ENCODE measurements at regions not wholly inside any gene's neighbourhood (a gene's known extent, or its start where the extent isn't known, plus 50 kb on each side); places are given as distances from the start of the nearest gene placed in this dataset.
"Not testable (repeated sequence)": the region's sequence is repeated elsewhere in the genome, so short reads cannot be mapped to it uniquely, and the experiment has no call there.

DNA sequence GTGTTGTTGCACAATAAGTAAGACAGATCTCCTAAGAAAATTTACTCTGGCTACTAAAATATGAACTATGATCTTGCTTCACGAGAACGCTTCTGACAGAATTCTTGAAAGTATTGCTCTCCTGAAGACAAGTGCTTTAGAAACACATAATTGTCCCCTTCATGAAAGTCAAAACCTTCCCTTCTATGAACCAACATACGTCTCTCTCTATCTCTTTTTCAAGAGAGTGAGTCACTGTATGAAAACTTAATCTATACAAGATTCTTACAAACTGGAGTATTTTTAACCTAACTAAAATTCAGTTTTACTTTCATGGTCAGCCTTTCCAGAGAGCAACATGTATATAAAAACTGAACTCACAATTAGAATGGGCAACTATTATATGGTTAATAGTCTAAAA, 688.0 kb upstream of the CTNND2 start:
- no peak for TF ChIP-seq GLIS3 (CRISPR knock-in tag; IDR thresholded peaks at IDR 0.05)
- no peak for TF ChIP-seq ZC3H10 (CRISPR knock-in tag; IDR thresholded peaks at IDR 0.05)
- TF ChIP-seq SNAI2 (CRISPR knock-in tag; IDR thresholded peaks at IDR 0.05): no peak
- TF ChIP-seq, protein P1, sequence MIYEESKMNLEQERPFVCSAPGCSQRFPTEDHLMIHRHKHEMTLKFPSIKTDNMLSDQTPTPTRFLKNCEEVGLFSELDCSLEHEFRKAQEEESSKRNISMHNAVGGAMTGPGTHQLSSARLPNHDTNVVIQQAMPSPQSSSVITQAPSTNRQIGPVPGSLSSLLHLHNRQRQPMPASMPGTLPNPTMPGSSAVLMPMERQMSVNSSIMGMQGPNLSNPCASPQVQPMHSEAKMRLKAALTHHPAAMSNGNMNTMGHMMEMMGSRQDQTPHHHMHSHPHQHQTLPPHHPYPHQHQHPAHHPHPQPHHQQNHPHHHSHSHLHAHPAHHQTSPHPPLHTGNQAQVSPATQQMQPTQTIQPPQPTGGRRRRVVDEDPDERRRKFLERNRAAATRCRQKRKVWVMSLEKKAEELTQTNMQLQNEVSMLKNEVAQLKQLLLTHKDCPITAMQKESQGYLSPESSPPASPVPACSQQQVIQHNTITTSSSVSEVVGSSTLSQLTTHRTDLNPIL (CRISPR knock-in tag; IDR thresholded peaks at IDR 0.05; ENCODE audit: low read depth): no peak
- TF ChIP-seq, protein P2, sequence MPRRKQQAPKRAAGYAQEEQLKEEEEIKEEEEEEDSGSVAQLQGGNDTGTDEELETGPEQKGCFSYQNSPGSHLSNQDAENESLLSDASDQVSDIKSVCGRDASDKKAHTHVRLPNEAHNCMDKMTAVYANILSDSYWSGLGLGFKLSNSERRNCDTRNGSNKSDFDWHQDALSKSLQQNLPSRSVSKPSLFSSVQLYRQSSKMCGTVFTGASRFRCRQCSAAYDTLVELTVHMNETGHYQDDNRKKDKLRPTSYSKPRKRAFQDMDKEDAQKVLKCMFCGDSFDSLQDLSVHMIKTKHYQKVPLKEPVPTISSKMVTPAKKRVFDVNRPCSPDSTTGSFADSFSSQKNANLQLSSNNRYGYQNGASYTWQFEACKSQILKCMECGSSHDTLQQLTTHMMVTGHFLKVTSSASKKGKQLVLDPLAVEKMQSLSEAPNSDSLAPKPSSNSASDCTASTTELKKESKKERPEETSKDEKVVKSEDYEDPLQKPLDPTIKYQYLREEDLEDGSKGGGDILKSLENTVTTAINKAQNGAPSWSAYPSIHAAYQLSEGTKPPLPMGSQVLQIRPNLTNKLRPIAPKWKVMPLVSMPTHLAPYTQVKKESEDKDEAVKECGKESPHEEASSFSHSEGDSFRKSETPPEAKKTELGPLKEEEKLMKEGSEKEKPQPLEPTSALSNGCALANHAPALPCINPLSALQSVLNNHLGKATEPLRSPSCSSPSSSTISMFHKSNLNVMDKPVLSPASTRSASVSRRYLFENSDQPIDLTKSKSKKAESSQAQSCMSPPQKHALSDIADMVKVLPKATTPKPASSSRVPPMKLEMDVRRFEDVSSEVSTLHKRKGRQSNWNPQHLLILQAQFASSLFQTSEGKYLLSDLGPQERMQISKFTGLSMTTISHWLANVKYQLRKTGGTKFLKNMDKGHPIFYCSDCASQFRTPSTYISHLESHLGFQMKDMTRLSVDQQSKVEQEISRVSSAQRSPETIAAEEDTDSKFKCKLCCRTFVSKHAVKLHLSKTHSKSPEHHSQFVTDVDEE (CRISPR knock-in tag; IDR thresholded peaks at IDR 0.05): no peak
- TF ChIP-seq ZNF565 (CRISPR knock-in tag; conservative IDR thresholded peaks at IDR 0.05; ENCODE audit: low read depth): no peak
- no peak for TF ChIP-seq ZNF70 (CRISPR knock-in tag; IDR thresholded peaks at IDR 0.05)
- TF ChIP-seq RARB (CRISPR knock-in tag; IDR thresholded peaks at IDR 0.05): no peak
- no peak for TF ChIP-seq PPARA (CRISPR knock-in tag; IDR thresholded peaks at IDR 0.05; ENCODE audit: borderline replicate concordance)
- no peak for TF ChIP-seq ZFP3 (CRISPR knock-in tag; IDR thresholded peaks at IDR 0.05)
- no peak for TF ChIP-seq ARNTL (CRISPR knock-in tag; IDR thresholded peaks at IDR 0.05; ENCODE audit: borderline replicate concordance, low read depth)
- no peak for TF ChIP-seq ZFP30 (CRISPR knock-in tag; IDR thresholded peaks at IDR 0.05)
- TF ChIP-seq ESRRG (CRISPR knock-in tag; IDR thresholded peaks at IDR 0.05): no peak
- no peak for TF ChIP-seq CSDC2 (CRISPR knock-in tag; IDR thresholded peaks at IDR 0.05)
- no peak for TF ChIP-seq TOX (CRISPR knock-in tag; IDR thresholded peaks at IDR 0.05; ENCODE audit: borderline replicate concordance)
- no peak for TF ChIP-seq ISL1 (CRISPR knock-in tag; IDR thresholded peaks at IDR 0.05)
- no peak for TF ChIP-seq BACH2 (CRISPR knock-in tag; IDR thresholded peaks at IDR 0.05; ENCODE audit: borderline replicate concordance)
- TF ChIP-seq ZNF8 (CRISPR knock-in tag; IDR thresholded peaks at IDR 0.05): no peak
- no peak for TF ChIP-seq OSR1 (CRISPR knock-in tag; IDR thresholded peaks at IDR 0.05)
- no peak for ATAC-seq

DNA sequence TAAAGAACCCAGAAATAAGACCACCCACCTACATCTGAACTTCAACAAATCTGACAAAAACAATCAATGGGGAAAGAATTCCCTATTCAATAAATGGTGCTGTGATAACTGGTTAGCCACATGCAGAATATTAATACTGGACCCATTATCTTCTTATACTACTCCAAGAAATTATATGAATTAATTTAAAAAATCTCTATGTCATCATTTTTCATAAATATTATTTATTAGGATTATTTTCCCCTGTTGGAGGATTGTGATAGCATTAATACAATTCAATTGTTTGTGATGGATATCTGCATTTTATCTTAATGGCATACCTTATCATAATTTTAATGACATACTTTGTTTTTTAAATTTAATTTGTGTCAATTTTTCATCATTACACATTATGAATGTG, 682.2 kb upstream of the CTNND2 start:
- TF ChIP-seq PPARA (CRISPR knock-in tag; IDR thresholded peaks at IDR 0.05; ENCODE audit: borderline replicate concordance) (no peak), CSDC2 (CRISPR knock-in tag; IDR thresholded peaks at IDR 0.05) (no peak), ZNF565 (CRISPR knock-in tag; conservative IDR thresholded peaks at IDR 0.05; ENCODE audit: low read depth) (no peak)
- TF ChIP-seq, protein P3, sequence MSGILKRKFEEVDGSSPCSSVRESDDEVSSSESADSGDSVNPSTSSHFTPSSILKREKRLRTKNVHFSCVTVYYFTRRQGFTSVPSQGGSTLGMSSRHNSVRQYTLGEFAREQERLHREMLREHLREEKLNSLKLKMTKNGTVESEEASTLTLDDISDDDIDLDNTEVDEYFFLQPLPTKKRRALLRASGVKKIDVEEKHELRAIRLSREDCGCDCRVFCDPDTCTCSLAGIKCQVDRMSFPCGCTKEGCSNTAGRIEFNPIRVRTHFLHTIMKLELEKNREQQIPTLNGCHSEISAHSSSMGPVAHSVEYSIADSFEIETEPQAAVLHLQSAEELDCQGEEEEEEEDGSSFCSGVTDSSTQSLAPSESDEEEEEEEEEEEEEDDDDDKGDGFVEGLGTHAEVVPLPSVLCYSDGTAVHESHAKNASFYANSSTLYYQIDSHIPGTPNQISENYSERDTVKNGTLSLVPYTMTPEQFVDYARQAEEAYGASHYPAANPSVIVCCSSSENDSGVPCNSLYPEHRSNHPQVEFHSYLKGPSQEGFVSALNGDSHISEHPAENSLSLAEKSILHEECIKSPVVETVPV (CRISPR knock-in tag; IDR thresholded peaks at IDR 0.05): no peak
- no peak for ATAC-seq

DNA sequence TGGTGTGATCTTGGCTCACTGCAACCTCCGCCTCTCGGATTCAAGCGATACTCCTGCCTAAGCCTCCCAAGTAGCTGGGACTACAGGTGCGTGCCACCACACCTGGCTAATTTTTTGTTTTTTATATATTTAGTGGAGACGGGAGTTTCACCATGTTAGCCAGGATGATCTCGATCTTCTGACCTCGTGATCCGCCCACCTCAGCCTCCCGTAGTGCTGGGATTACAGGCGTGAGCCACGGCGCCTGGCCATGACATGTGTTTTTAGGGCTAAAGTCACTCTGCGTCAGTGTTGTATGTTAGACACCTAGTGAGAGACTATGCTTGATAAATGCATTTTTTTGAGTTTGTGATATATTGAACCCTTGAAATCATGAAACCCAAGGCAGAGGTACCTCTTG, 674.6 kb upstream of the CTNND2 start:
- not testable (repeated sequence) for ATAC-seq

DNA sequence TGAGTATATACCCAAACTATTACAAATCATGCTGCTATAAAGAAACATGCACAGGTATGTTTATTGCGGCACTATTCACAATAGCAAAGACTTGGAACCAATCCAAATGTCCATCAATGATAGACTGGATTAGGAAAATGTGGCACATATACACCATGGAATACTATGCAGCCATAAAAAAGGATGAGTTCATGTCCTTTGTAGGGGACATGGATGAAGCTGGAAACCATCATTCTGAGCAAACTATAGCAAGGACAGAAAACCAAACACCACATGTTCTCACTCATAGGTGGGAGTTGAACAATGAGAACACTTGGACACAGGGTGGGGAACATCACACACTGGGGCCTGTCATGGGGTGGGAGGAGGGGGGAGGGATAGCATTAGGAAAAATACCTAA, 672.7 kb upstream of the CTNND2 start:
- ATAC-seq: not testable (repeated sequence)

DNA sequence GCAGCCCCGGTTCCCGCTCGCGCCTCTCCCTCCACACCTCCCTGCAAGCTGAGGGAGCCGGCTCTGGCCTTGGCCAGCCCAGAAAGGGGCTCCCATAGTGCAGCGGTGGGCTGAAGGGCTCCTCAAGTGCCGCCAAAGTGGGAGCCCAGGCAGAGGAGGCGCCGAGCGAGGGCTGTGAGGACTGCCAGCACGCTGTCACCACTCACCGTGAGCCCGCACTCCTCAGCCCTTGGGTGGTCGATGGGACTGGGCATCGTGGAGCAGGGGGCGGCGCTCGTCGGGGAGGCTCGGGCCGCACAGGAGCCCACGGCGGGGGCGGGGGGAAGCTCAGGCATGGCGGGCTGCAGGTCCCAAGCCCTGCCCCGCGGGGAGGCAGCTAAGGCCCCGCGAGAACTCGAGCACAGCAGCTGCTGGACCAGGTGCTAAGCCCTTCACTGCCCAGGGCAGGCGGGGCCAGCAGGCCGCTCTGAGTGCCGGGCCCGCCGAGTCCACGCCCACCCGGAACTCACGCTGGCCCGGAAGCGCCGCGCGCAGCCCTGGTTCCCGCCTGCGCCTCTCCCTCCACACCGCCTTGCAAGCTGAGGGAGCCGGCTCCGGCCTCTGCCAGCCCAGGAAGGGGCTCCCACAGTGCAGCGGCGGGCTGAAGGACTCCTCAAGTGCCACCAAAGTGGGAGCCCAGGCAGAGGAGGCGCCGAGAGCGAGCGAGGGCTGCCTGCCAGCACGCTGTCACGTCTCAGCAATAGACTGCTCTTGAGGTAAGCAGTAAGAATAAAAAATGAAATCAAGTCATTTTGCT, 670.2 kb upstream of the CTNND2 start:
- not testable (repeated sequence) for ATAC-seq

DNA sequence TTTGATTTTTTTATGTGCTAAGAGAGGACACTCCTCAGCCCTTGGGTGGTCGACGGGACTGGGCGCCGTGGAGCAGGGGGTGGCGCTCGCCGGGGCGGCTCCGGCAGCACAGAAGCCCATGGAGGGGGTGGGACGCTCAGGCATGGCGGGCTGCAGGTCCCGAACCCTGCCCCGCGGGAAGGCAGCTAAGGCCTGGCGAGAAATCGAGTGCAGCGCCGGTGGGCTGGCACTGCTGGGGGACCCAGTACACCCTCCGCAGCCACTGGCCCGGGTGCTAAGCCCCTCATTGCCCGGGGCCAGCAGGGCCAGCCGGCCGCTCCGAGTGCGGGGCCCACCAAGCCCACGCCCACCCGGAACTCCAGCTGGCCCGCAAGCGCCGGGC, 669.7 kb upstream of the CTNND2 start:
- ATAC-seq: not testable (repeated sequence)

Measured in SK-N-SH treated with all-trans-retinoic acid at 6 μM for 48 hours (cell line).